Heart left ventricle (tissue), 13 donors: ENCODE measurements at regions not wholly inside any gene's neighbourhood (a gene's known extent, or its start where the extent isn't known, plus 50 kb on each side); places are given as distances from the start of the nearest gene placed in this dataset.

Experiments used
- CTCF ChIP-seq, 12 donors: fragments of 200-600 bp; sonication (generic) in 4 of 12; IDR thresholded peaks; one replicate each; pipeline versions ENCODE4 v1.5.0 to v1.8.0; 2018 to 2022; ENCODE audit warnings: antibody characterized with exemption in 12 of 12, mild to moderate bottlenecking in 5 of 12
- POLR2A ChIP-seq, 2 donors: fragments of 450-650 bp; IDR thresholded peaks; one replicate each; pipeline ENCODE4 v1.6.1; 2017; ENCODE audit warnings: antibody characterized with exemption in 2 of 2, mild to moderate bottlenecking in 2 of 2, moderate library complexity in 2 of 2
- donor health status: ischemic (EF 13 %, LVEDD 7.1; RV severe dilation, severe dysfunction).
- donor health status: DM: no; HTN: yes; CAD: no.
- donor health status: DM: no; HTN: no; CAD: no.
- donor health status: ischemic (EF 25% LVEDD 6.9; RV normal size, moderate dysfunction).
- donor health status: ischemic (EF 25% LVEDD 5.7; RV mildly dilated, moderate dysfunction).
- donor health status: ischemic (EF 35%, LVEDD 5.7; RV mildly dilated, moderate dysfunction).
- donor health status: nonischemic (EF 11% LVEDD 7.7; RV severe dilation, severe dysfunction).
- donor health status: DM: yes; HTN: yes; CAD: no.
- donor health status: PGD.
- donor health status: ischemic (EF 29% LVEDD 5.4; RV normal size, mild dysfunction).
- donor health status: nonischemic (EF 23%, LVEDD 6.1; RV moderate dilation, normal function).

- TF ChIP-seq CTCF (IDR thresholded peaks at IDR 0.05) (no peak), POLR2A (IDR thresholded peaks at IDR 0.05) (no peak)
These were observed 960.3 kb downstream of the VRK1 start for GRCh38 chr14:97757491-97757890.
